ENCODE measurements at regions not wholly inside any gene's neighbourhood (a gene's known extent, or its start where the extent isn't known, plus 50 kb on each side); places are given as distances from the start of the nearest gene placed in this dataset.

DNA sequence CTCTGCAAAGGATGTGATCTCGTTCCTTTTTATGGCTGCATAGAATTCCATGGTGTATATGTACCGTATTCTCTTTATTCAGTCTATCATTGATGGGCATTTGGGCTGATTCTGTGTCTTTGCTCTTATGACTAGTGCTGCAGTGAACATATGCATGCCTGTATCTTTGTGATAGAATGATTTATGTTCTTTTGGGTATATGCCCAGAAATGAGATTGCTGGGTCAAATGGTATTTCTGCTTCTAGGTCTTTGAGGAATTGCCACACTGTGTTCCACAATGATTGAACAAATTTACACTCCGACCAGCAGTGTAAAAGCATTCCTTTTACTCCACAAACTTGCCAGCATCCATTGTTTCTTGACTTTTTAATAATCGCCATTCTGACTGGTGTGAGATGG, 60.2 kb upstream of the ADORA2B start:
- no peaks in the 10 kb centered on the region for H3K36me3 Mint-ChIP-seq
- no peaks in the 10 kb centered on the region for H3K9me3 Mint-ChIP-seq
- peaks cover 19% of the 10 kb centered on the region for H3K4me1 Mint-ChIP-seq
- H3K27ac Mint-ChIP-seq = no peak overlapping the region
- H3K27me3 Mint-ChIP-seq = no peaks in the 10 kb centered on the region
- H3K4me3 Mint-ChIP-seq = no peak overlapping the region

DNA sequence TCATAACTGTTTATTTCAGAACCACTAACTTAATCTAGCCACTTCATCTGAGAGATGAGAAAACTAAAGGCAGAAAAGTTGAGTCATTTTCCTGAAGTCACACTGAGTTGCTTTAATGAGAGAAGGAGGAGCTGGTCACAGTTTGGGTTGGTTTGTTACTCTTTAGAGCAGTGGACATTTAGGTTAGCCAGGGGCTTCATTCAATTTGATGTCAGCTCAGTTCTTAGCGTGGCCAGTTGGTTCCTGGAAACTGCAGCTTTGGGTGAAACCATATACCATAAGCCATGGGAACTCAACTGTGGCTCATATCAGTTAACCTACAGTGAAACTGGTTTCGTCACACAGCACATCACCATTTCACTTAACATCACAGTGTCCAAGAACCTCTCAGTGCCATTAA, 59.2 kb upstream of the ADORA2B start:
- no peaks in the 10 kb centered on the region for H3K36me3 Mint-ChIP-seq
- no peaks in the 10 kb centered on the region for H3K9me3 Mint-ChIP-seq
- no peak overlapping the region for H3K27ac Mint-ChIP-seq
- peaks cover 19% of the 10 kb centered on the region for H3K4me1 Mint-ChIP-seq
- H3K27me3 Mint-ChIP-seq = no peaks in the 10 kb centered on the region
- no peak overlapping the region for H3K4me3 Mint-ChIP-seq

DNA sequence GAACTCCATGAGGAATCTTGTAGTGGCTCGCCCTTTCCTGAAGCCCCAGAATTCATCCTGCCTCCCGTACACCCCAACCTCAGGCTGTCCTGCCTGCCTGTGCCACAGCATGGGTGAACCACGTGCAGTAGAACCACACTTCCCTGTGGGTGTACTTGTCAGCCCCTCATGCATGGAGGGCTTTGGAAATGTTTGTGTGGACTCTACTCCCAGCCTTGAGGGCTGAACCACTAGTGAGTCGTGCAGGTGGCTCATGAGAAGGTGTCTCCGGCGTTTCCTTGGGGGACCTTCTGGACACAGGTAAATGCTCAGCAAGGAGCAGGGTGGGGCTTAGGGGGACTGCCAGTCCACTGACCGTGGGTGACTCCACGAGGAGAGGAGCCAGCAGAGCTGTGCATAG, 58.7 kb upstream of the ADORA2B start:
- H3K9me3 Mint-ChIP-seq = no peaks in the 10 kb centered on the region
- peaks cover 19% of the 10 kb centered on the region for H3K4me1 Mint-ChIP-seq
- no peak overlapping the region for H3K4me3 Mint-ChIP-seq
- no peaks in the 10 kb centered on the region for H3K27me3 Mint-ChIP-seq
- H3K36me3 Mint-ChIP-seq = no peaks in the 10 kb centered on the region
- no peak overlapping the region for H3K27ac Mint-ChIP-seq

DNA sequence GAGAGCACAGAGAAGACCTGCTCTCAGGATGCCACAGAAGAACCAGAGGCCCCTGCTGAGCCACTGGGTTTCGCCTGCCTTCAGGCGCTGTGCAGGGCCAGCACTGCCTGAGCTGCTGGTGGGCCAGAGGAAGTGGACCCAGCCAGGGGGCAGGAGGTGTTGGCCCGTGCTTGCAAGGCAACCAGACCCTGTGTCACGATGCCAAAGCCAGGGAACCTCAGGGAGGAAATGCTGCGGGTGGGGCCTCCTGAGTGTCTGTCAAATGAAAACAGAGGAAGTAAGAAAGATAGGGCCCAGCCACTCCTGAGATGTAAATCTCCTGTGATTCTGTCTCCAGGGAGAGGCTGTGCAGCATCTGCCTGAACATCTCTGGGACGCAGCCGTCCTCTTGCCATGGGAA, 58.1 kb upstream of the ADORA2B start:
- Mint-ChIP-seq H3K9me3 (no peaks in the 10 kb centered on the region), H3K27ac (peak overlapping the region; percentile 42), H3K4me1 (peaks cover 19% of the 10 kb centered on the region), H3K36me3 (no peaks in the 10 kb centered on the region), H3K4me3 (no peak overlapping the region), H3K27me3 (no peaks in the 10 kb centered on the region)

DNA sequence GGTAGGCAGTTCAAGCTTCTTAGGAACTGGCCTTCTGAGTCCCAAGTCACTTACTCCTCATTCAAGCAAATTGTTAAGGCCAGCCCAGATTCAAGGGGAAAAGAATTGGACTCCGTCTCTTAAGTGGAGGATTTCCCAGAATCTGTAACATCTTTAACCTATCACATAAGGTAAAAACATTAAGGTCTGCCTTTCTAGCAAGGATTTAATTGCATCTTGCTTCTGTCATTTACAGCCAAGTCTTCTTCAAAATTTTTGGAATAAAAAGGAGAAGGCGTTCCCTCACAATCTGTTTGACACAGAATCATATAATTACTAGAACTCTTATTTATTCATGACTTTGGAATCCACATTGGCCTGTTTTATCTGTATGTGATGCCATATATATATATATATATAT, 56.5 kb upstream of the ADORA2B start:
- Mint-ChIP-seq H3K4me3 (no peak overlapping the region), H3K9me3 (no peaks in the 10 kb centered on the region), H3K27me3 (no peaks in the 10 kb centered on the region), H3K4me1 (peaks cover 19% of the 10 kb centered on the region), H3K36me3 (no peaks in the 10 kb centered on the region), H3K27ac (no peak overlapping the region)

DNA sequence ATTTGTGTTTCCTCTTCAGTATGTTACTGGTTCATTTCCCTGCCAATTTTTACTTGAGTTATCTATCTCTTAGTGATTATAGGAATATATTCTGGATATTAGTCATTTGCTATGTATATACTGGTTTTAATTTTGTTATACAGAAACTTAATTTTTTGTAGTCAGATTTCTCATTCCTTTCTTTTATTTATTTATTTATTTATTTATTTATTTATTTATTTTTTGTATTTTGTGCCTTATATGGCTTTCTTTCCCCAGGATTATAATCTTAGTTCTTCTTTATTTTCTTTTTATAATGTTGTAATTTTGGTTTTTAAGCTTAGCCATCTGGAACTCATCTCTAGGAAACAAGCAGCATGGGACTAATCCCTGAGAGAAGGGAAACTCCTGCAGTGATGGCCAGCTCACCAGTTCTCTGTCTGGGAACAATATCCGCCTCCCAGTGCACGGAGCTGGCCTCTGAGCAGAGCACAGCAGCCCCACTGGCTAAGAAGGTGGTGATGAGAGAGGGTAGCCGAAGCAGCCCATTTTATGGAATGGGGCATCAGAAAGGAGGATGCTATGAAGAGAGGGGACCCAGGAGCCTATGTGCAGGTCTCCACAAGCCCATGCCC, 54.5 kb upstream of the ADORA2B start:
- H3K27me3 Mint-ChIP-seq = no peaks in the 10 kb centered on the region
- no peak overlapping the region for H3K27ac Mint-ChIP-seq
- no peak overlapping the region for H3K4me3 Mint-ChIP-seq
- H3K36me3 Mint-ChIP-seq = no peaks in the 10 kb centered on the region
- H3K4me1 Mint-ChIP-seq = peaks cover 19% of the 10 kb centered on the region
- H3K9me3 Mint-ChIP-seq = no peaks in the 10 kb centered on the region

DNA sequence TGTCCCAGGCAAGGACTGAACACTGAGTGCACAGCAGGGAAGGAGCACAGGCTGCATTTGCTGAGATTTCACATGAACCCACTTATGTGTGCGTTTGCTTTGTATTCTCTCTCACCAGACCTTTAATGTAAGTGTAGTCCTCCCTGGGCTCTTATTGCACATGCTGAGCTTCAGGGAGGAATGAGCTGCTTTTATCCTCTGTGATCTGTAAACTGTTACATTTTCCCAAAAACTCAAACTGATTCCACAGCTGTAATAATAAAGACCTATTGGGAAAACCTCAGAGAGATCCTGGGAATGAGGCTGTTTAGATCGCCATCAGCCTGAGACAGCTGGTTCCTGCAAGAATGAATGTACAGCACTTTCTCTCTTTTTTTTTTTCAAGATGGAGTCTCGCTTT, 53.6 kb upstream of the ADORA2B start:
- Mint-ChIP-seq H3K4me1 (peaks cover 18% of the 10 kb centered on the region), H3K9me3 (no peaks in the 10 kb centered on the region), H3K4me3 (no peak overlapping the region), H3K36me3 (no peaks in the 10 kb centered on the region), H3K27me3 (no peaks in the 10 kb centered on the region), H3K27ac (no peak overlapping the region)

DNA sequence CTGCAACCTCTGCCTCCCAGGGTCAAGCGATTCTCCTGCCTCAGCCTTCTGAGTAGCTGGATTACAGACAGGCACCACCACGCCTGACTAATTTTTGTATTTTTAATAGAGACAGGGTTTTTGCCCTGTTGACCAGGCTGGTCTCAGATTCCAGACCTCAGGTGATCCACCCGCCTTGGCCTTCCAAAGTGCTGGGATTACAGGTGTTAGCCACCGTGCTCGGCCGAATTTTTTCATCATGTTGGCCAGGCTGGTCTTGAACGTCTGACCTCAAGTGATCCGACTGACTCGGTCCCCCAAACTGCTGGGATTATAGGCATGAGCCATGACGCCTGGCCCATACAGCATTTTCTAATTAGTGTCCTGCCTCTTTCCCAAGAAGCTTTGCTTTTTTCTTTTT, 52.7 kb upstream of the ADORA2B start:
- no peaks in the 10 kb centered on the region for H3K9me3 Mint-ChIP-seq
- H3K36me3 Mint-ChIP-seq = no peaks in the 10 kb centered on the region
- H3K27ac Mint-ChIP-seq = no peak overlapping the region
- H3K4me3 Mint-ChIP-seq = no peak overlapping the region
- no peaks in the 10 kb centered on the region for H3K27me3 Mint-ChIP-seq
- peaks cover 18% of the 10 kb centered on the region for H3K4me1 Mint-ChIP-seq

DNA sequence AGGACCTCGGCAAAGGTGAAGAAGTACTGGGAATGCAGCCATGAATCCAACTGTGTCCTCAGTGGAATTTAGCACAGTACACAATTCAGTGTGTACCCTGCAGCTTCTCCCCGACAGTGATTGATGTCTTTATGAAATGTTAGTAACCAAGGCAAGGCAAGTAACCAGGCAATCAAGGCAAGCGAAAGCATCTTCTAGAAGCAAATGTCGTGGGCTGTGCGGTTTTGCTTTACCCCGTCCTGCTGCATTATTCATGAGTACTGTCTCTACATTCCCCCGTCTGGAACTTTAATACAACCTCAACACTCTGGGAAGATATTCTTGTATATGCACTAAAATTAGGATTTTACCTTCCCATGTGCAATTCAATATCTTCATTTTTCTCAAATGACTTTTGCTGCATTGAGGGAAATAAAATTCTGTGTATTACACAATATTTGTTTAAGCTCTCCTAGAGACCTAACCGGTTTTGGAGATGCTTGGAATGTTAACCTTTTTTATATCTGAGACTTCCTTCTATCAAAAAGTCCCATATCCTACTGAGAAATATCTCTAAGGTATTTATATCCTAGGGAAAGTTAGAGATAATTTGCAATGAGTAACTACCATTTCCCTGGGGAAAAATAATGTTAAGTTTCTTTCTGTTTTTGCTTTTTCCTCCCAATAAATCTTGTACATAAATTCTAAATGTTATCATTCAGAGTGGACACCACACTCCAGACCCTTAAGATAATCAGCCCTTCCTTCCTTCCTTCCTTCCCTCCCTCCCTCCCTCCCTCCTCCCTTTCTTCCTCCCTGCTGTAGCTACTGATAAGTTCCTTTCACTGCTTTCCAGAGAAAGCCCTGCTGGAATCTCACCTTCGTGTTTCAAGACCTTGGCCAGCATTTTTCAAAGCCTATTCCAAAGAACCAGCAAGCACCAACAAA, 51.9 kb upstream of the ADORA2B start:
- H3K4me3 Mint-ChIP-seq = no peak overlapping the region
- no peaks in the 10 kb centered on the region for H3K36me3 Mint-ChIP-seq
- no peaks in the 10 kb centered on the region for H3K27me3 Mint-ChIP-seq
- H3K27ac Mint-ChIP-seq = no peak overlapping the region
- H3K4me1 Mint-ChIP-seq = peaks cover 23% of the 10 kb centered on the region
- no peaks in the 10 kb centered on the region for H3K9me3 Mint-ChIP-seq

DNA sequence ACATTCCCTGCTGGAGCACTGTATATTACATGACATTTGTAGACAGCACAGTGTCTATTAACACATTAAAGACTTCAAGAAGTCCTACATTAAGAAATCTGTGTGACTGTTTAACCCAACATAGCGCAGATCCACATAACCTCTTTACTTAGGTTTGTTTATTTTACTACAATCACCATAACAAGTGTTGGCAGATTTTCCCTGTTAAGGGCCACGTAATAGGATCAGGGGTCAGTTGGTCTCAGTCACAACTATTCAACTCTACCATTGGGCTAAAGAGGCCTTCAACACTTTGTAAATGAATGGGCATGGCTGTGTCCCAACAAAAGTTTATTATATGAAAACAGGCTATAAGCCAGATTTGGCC, 51.3 kb upstream of the ADORA2B start:
- Mint-ChIP-seq H3K27me3 (no peaks in the 10 kb centered on the region), H3K4me1 (peaks cover 25% of the 10 kb centered on the region), H3K27ac (no peak overlapping the region), H3K36me3 (no peaks in the 10 kb centered on the region), H3K9me3 (no peaks in the 10 kb centered on the region), H3K4me3 (no peak overlapping the region)

DNA sequence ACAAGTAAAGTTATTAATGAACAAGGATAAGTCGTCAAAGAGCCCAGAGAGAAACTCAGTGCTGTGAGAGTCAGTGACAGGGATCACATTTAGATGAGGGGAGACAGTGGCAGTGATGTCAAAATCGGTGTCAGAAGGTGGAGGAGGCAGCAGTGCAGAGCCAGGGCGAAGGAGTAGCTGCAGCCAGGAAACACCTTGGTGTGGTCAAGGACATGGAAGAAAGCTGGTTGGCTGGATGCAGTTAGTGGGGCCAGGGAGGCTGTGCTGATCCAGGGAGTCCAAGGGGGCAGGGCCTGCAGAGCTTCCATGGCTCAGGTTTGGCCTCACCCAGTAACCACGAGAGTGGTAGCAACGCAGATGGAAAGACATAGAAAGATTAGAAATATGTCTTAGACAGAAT, 50.7 kb upstream of the ADORA2B start:
- H3K27ac Mint-ChIP-seq = peak overlapping the region; percentile 15
- H3K4me1 Mint-ChIP-seq = peaks cover 25% of the 10 kb centered on the region
- no peak overlapping the region for H3K4me3 Mint-ChIP-seq
- no peaks in the 10 kb centered on the region for H3K9me3 Mint-ChIP-seq
- no peaks in the 10 kb centered on the region for H3K36me3 Mint-ChIP-seq
- no peaks in the 10 kb centered on the region for H3K27me3 Mint-ChIP-seq

DNA sequence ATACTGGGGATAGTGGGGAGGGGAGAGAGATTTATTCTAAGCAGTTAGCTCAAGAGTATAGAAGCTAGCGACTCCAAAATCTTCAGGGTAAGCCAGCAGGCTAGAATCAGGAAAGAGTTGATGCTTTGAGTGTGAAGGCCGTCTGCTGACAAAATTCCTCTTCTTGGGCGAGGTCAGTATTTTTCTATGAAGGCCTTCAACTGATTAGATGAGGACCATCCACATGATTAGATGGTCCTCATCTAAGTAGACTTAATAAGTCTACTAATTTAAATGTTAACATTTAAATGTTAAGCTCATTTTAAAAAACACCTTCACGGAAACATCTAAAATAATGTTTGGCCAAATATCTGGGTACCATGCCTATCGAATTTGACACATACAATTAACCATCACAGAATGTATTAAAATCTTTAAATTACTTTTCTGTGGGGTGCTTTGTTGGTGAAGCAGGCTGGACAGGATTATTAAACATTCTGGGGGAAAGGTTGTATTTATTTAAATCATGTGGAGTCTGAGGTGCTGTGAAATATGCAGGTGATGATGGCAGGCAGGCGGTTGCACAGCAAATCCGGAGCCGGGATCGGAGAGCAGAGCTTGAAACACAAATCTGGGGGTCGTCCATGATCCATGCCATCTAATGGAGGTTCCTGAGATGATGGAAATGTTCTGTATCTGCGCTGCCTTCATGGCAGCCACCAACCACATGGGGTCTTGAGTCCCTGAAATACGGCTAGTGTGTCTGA, 49.8 kb upstream of the ADORA2B start:
- H3K27me3 Mint-ChIP-seq = no peaks in the 10 kb centered on the region
- H3K9me3 Mint-ChIP-seq = no peaks in the 10 kb centered on the region
- H3K4me3 Mint-ChIP-seq = no peak overlapping the region
- no peaks in the 10 kb centered on the region for H3K36me3 Mint-ChIP-seq
- H3K27ac Mint-ChIP-seq = peak overlapping the region; percentile 4
- H3K4me1 Mint-ChIP-seq = peaks cover 25% of the 10 kb centered on the region
